Keratinocyte (primary cell): ENCODE measurements at regions not wholly inside any gene's neighbourhood (a gene's known extent, or its start where the extent isn't known, plus 50 kb on each side); places are given as distances from the start of the nearest gene placed in this dataset.

Source experiments
- DNase-seq: peaks from one replicate; pipeline ENCODE4 v3.0.0-alpha.2; 2011; ENCODE audit warnings: low read depth, missing footprints, low spot score
- FAIRE-seq: peaks from 2 replicates; lab custom pipeline; 2011; peaks lifted over from hg19 to GRCh38; lab: Jason Lieb, UNC
- H2AFZ ChIP-seq: 2 replicates; pipeline ENCODE4 v1.6.0; 2012; ENCODE audit warnings: low read length, control low read depth, inconsistent platforms; ENCODE audit not compliant: control insufficient read depth
- H3K27ac ChIP-seq: 2 replicates; pipeline ENCODE4 v1.5.1; 2011; ENCODE audit warnings: low read length; ENCODE audit not compliant: control insufficient read depth, insufficient read depth
- H3K27me3 ChIP-seq: 3 replicates; pipeline ENCODE4 v1.6.0; 2011; ENCODE audit warnings: low read length; ENCODE audit not compliant: control insufficient read depth, insufficient read depth; ENCODE audit errors: extremely low read depth
- H3K36me3 ChIP-seq, 2 experiments: 2 replicates in 1 of 2; 3 replicates in 1 of 2; pipeline ENCODE4 v1.5.1; 2011; ENCODE audit warnings: low read length in 2 of 2, mild to moderate bottlenecking in 1 of 2; ENCODE audit not compliant: control insufficient read depth in 2 of 2, insufficient read depth in 2 of 2; ENCODE audit errors: extremely low read depth in 1 of 2
- H3K4me1 ChIP-seq: 3 replicates; pipeline ENCODE4 v1.5.1; 2011; ENCODE audit warnings: low read length; ENCODE audit not compliant: control insufficient read depth, insufficient read depth; ENCODE audit errors: extremely low read depth
- H3K4me2 ChIP-seq: 3 replicates; pipeline ENCODE4 v1.6.0; 2011; ENCODE audit warnings: low read depth, low read length; ENCODE audit not compliant: control insufficient read depth, insufficient read depth; ENCODE audit errors: extremely low read depth
- H3K4me3 ChIP-seq, 3 experiments: fragments of 200-600 bp in 1 of 3; sonication (generic) in 1 of 3; 2 replicates in 2 of 3; 3 replicates in 1 of 3; pipeline ENCODE4 v1.5.1; 2011 to 2016; ENCODE audit warnings: low read length in 3 of 3, mild to moderate bottlenecking in 3 of 3, control low read depth in 2 of 3, inconsistent platforms in 1 of 3, low read depth in 1 of 3, mixed read lengths in 1 of 3, mixed run types in 1 of 3, moderate library complexity in 1 of 3; ENCODE audit not compliant: control insufficient read depth in 2 of 3, insufficient read depth in 2 of 3; ENCODE audit errors: extremely low read depth in 1 of 3
- H3K79me2 ChIP-seq: 2 replicates; pipeline ENCODE4 v1.6.0; 2012; ENCODE audit warnings: low read length; ENCODE audit not compliant: control insufficient read depth, insufficient read depth
- H3K9ac ChIP-seq: 3 replicates; pipeline ENCODE4 v1.6.0; 2011; ENCODE audit warnings: low read length; ENCODE audit not compliant: control insufficient read depth, insufficient read depth; ENCODE audit errors: extremely low read depth
- H3K9me1 ChIP-seq: 3 replicates; pipeline ENCODE4 v1.6.0; 2011; ENCODE audit warnings: low read length; ENCODE audit not compliant: control insufficient read depth, insufficient read depth; ENCODE audit errors: extremely low read depth
- H3K9me3 ChIP-seq: 2 replicates; pipeline ENCODE4 v1.5.1; 2012; ENCODE audit warnings: low read depth, low read length; ENCODE audit not compliant: control insufficient read depth
- H4K20me1 ChIP-seq: 3 replicates; pipeline ENCODE4 v1.6.0; 2011; ENCODE audit warnings: low read length; ENCODE audit not compliant: control insufficient read depth, insufficient read depth; ENCODE audit errors: extremely low read depth
- CTCF ChIP-seq, 3 experiments: IDR thresholded peaks in 1 of 3; conservative IDR thresholded peaks in 1 of 3; optimal IDR thresholded peaks in 1 of 3; 2 replicates in 2 of 3; 3 replicates in 1 of 3; pipeline versions ENCODE3 to v1.5.1; 2011; ENCODE audit warnings: low read length in 3 of 3, mild to moderate bottlenecking in 3 of 3, moderate library complexity in 2 of 3, control low read depth in 1 of 3, inconsistent platforms in 1 of 3; ENCODE audit not compliant: insufficient read depth in 2 of 3; ENCODE audit errors: extremely low read depth in 1 of 3
- EZH2 ChIP-seq: IDR thresholded peaks from one replicate; pipeline ENCODE4 v1.6.1; 2012; ENCODE audit warnings: inconsistent platforms, mild to moderate bottlenecking, low read length, moderate library complexity
- dilution Hi-C: fragments of 300-500 bp; cut with MboI; formaldehyde crosslinking; loops from one replicate; pipeline ENCODE4 v1.7.0; 2020; ENCODE audit warnings: low sequenced_read_pairs; ENCODE audit not compliant: extremely low pct_ligation_motif_present

GRCh38 chr15:81612631-81613030 lies 238.6 kb upstream of the TMC3 start:
- dilution Hi-C loops, result no loop called here
- Histone ChIP-seq H3K4me1 (no peaks in the 10 kb centered on the region), H3K9ac (no peak overlapping the region), H3K4me2 (no peak overlapping the region), H3K27me3 (no peaks in the 10 kb centered on the region), H3K27ac (no peak overlapping the region), H3K36me3 (no peaks in the 10 kb centered on the region), H3K79me2 (no peaks in the 10 kb centered on the region), H3K9me1 (no peaks in the 10 kb centered on the region), H4K20me1 (no peaks in the 10 kb centered on the region), H2AFZ (no peak overlapping the region), H3K4me3 (no peak overlapping the region), H3K9me3 (no peaks in the 10 kb centered on the region)
- DNase-seq (no peak), FAIRE-seq (no peak)
- TF ChIP-seq CTCF (optimal IDR thresholded peaks at IDR 0.05 in 1 of 3, IDR thresholded peaks at IDR 0.05 in 1 of 3, conservative IDR thresholded peaks at IDR 0.05 in 1 of 3; ENCODE audit: extremely low read depth in 1 of 3, insufficient read depth in 2 of 3, low read length in 3 of 3), result no peak
- TF ChIP-seq EZH2, result no peak

DNA sequence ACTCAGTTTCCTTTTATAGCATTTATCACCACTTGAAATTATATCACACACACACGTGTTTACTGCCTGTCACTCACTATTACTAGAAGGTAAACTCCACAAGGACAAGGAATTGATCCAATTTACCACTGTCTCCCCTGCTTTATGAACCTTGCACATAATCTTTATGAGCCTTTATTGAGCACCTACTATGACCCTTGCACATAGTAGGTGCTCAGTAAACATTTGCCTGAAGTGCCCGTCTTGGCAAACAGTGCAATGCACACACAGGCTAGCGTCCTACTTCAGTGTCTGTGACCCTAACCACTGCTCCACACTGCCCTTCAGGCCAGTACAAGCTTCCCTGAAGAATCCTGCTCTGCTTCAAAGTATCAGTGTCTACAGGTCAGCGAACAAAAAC lies 237.7 kb upstream of the TMC3 start:
- no peaks in the 10 kb centered on the region for H3K79me2 ChIP-seq
- no peaks in the 10 kb centered on the region for H3K4me1 ChIP-seq
- no peak overlapping the region for H3K4me3 ChIP-seq
- H3K27me3 ChIP-seq, result no peaks in the 10 kb centered on the region
- H3K9me3 ChIP-seq, result no peaks in the 10 kb centered on the region
- no peak for DNase-seq
- no peaks in the 10 kb centered on the region for H3K9me1 ChIP-seq
- H4K20me1 ChIP-seq, result no peaks in the 10 kb centered on the region
- H3K27ac ChIP-seq, result no peak overlapping the region
- no peak overlapping the region for H2AFZ ChIP-seq
- H3K9ac ChIP-seq, result no peak overlapping the region
- dilution Hi-C loops, result no loop called here
- TF ChIP-seq CTCF (optimal IDR thresholded peaks at IDR 0.05 in 1 of 3, IDR thresholded peaks at IDR 0.05 in 1 of 3, conservative IDR thresholded peaks at IDR 0.05 in 1 of 3; ENCODE audit: extremely low read depth in 1 of 3, insufficient read depth in 2 of 3, low read length in 3 of 3), result no peak
- TF ChIP-seq EZH2, result no peak
- no peak for FAIRE-seq
- no peaks in the 10 kb centered on the region for H3K36me3 ChIP-seq
- no peak overlapping the region for H3K4me2 ChIP-seq
